Spinal cord (tissue), 9 donors: ENCODE measurements at regions not wholly inside any gene's neighbourhood (a gene's known extent, or its start where the extent isn't known, plus 50 kb on each side); places are given as distances from the start of the nearest gene placed in this dataset.

Experiments used
- DNase-seq, 6 donors: peaks; one replicate each; pipeline versions ENCODE4 v3.0.0 to v3.0.0-alpha.2; 2013 to 2015; ENCODE audit warnings: low spot score in 6 of 6, low read depth in 4 of 6
- H3K27ac ChIP-seq: one replicate; pipeline ENCODE4 v1.5.1; 2013; ENCODE audit warnings: low read depth, low read length, control low read depth
- H3K27me3 ChIP-seq: one replicate; pipeline ENCODE4 v1.6.1; 2013; ENCODE audit warnings: low read length; ENCODE audit not compliant: control insufficient read depth, insufficient read depth
- H3K36me3 ChIP-seq: one replicate; pipeline ENCODE4 v1.6.1; 2013; ENCODE audit warnings: low read length; ENCODE audit not compliant: control insufficient read depth, insufficient read depth
- H3K4me1 ChIP-seq: one replicate; pipeline ENCODE4 v1.6.1; 2013; ENCODE audit warnings: low read length; ENCODE audit not compliant: control insufficient read depth, insufficient read depth
- H3K4me3 ChIP-seq: one replicate; pipeline ENCODE4 v1.5.1; 2013; ENCODE audit warnings: low read depth, low read length, control low read depth
- H3K9me3 ChIP-seq: one replicate; pipeline ENCODE4 v1.6.1; 2013; ENCODE audit warnings: low read length; ENCODE audit not compliant: control insufficient read depth, insufficient read depth
- WGBS: methylation state at CpG from one replicate; pipeline ENCODE4 v1.1.5; 2013; ENCODE audit warnings: missing lambda C conversion rate; ENCODE audit not compliant: insufficient coverage; 5-methylcytosine and 5-hydroxymethylcytosine counted together
- donor health status: healthy.

DNA sequence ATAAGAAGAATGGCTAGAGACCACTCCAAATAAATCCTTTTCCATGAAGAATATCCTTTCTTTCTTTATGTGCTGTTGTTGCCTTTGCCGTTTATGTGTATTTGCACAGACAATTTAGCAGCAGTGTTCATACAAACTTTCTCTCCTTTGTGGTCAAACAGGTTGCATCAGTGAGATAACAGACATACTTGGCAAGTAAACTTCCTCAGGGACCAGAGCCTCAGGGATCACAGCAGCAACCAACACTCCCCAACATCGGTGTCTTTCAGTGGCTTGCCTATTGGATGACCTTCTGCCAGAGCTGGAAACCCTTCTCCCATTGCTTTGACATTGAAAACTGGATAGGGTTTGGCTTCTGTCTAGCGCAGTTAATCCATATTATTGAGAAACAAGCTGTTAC is 252.2 kb downstream of the BTG1 start:
- Histone ChIP-seq H3K27ac (no peak overlapping the region), H3K4me1 (no peaks in the 10 kb centered on the region), H3K4me3 (no peak overlapping the region), H3K27me3 (no peaks in the 10 kb centered on the region), H3K36me3 (no peaks in the 10 kb centered on the region), H3K9me3 (no peaks in the 10 kb centered on the region)
- 83% methylated on average over 2 of the region's 3 CpGs for WGBS
- DNase-seq = no peak

DNA sequence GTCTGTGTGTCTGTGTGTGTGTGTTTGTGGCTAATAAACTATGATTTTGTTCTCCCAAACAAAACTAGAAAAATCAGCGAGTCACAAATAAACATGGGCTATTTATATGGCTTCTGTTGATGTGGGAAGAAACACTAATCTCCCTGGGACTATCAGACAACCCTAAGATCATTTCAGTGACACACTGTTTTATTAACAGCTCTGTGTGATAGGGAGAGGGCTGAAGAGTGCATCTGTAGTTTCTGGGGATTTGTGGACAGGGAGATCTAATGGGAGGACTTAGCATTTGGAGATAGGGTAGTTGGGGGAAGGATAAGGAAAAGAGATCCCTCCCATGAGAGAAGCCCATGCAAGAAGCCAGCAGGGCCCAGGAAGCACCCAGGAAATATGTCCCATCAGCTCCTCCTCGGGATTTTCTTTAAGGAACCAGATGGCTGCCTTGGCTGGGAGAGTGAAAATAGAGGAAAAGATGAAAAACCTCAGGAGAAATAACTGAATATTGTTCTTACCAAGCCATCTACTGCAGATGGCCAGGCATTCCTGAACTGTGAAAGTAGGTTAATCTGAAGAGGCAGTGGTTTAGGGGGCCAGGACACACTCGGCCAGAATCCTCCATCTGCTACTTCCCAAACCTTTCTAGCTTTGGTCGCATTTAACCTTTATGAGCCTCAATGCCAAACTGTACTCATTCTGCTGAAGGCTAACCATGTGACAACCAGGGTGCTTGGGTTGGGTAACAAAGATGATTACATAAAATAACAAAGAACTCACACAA is 253.4 kb downstream of the BTG1 start:
- H3K27me3 ChIP-seq = no peaks in the 10 kb centered on the region
- H3K9me3 ChIP-seq = no peaks in the 10 kb centered on the region
- no peaks in the 10 kb centered on the region for H3K4me1 ChIP-seq
- H3K36me3 ChIP-seq = no peaks in the 10 kb centered on the region
- H3K4me3 ChIP-seq = no peak overlapping the region
- H3K27ac ChIP-seq = no peak overlapping the region
- DNase-seq = peak in 1 of 6 donors; percentile 65
- WGBS = no CpG with 5 or more reads among the region's 4 CpGs

DNA sequence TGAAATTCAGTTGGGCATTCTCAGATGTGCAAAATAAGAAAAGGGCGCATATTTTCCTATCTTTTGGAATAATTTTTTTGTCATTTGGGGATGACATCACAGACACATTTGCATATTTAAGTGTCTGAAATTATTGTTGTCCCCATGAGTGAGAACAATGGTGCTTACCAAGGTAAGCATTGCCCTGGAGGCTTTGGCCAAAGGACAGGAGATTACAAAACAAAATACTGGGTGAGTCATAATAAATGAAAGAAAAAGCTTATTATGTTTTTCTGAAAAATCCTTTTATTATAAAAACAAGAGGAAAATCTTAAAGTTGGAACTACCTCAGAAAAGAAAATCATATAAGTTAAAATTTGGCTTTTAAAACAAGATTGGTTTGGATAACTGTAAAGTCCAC is 254.9 kb downstream of the BTG1 start:
- Histone ChIP-seq H3K4me1 (no peaks in the 10 kb centered on the region), H3K27me3 (no peaks in the 10 kb centered on the region), H3K4me3 (no peak overlapping the region), H3K27ac (no peak overlapping the region), H3K9me3 (no peaks in the 10 kb centered on the region), H3K36me3 (no peaks in the 10 kb centered on the region)
- DNase-seq = no peak
- WGBS = no CpG with 5 or more reads among the region's 1 CpG

DNA sequence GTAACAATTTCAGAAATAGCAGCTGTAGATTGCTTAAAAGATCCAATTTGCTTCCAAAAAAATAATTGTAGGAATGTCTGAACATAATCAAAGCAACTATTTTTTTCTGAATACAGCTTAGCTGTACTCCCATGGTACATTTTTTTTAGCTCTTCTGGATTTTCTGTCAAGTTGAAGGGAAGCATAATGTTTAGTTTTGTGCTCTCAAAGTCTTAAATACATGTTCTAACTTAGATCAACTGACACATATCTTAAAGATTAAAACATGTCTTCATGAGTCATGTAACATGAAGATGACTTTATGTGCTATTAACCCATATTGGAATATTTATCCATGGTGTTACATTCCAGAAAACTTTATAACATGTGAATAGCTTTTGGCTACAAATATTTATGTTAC is 255.7 kb downstream of the BTG1 start:
- Histone ChIP-seq H3K27ac (no peak overlapping the region), H3K27me3 (no peaks in the 10 kb centered on the region), H3K9me3 (no peaks in the 10 kb centered on the region), H3K4me1 (no peaks in the 10 kb centered on the region), H3K4me3 (no peak overlapping the region), H3K36me3 (no peaks in the 10 kb centered on the region)
- no peak for DNase-seq

DNA sequence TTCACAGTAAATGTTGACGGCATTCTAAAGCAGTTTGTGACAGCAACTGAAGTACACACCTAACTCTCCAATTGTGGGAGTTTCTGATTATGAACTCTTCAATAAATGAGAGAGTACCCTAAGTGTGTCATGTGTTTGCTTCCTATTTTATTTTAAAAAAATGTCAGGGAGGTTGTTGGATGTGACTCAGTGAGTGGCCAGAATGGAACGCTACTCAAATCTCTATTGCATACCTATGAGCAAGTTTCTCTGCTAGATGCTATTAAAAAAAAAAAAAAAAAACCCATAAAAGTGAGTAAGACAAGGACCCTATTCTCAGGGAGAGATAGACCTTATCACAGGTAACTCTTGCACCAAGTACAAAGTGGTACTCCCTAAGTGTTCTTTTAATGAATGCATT is 256.6 kb downstream of the BTG1 start:
- DNase-seq = no peak
- H3K4me1 ChIP-seq = no peaks in the 10 kb centered on the region
- H3K27ac ChIP-seq = no peak overlapping the region
- no peak overlapping the region for H3K4me3 ChIP-seq
- H3K27me3 ChIP-seq = no peaks in the 10 kb centered on the region
- H3K9me3 ChIP-seq = no peaks in the 10 kb centered on the region
- H3K36me3 ChIP-seq = no peaks in the 10 kb centered on the region
- no CpG with 5 or more reads among the region's 2 CpGs for WGBS

DNA sequence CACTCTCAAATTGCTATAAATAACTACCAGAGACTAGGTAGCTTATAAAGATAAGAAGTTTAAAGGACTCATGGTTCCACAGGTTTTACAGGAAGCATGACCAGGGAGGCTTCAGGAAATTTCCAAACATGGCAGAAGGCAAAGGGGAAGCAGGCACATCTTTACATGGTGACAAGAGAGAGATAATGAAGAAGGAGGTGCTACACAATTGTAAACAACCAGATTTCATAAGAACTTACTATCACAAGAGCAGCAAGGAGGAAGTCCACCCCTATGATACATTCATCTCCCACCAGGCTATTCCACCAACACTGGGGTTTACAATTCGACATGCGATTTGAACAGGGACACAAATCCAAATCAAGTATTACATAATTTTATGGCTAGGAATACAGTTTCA is 257.7 kb downstream of the BTG1 start:
- Histone ChIP-seq H3K27me3 (no peaks in the 10 kb centered on the region), H3K36me3 (no peaks in the 10 kb centered on the region), H3K9me3 (no peaks in the 10 kb centered on the region), H3K27ac (no peak overlapping the region), H3K4me1 (no peaks in the 10 kb centered on the region), H3K4me3 (no peak overlapping the region)
- WGBS = no CpG with 5 or more reads among the region's 2 CpGs
- no peak for DNase-seq

DNA sequence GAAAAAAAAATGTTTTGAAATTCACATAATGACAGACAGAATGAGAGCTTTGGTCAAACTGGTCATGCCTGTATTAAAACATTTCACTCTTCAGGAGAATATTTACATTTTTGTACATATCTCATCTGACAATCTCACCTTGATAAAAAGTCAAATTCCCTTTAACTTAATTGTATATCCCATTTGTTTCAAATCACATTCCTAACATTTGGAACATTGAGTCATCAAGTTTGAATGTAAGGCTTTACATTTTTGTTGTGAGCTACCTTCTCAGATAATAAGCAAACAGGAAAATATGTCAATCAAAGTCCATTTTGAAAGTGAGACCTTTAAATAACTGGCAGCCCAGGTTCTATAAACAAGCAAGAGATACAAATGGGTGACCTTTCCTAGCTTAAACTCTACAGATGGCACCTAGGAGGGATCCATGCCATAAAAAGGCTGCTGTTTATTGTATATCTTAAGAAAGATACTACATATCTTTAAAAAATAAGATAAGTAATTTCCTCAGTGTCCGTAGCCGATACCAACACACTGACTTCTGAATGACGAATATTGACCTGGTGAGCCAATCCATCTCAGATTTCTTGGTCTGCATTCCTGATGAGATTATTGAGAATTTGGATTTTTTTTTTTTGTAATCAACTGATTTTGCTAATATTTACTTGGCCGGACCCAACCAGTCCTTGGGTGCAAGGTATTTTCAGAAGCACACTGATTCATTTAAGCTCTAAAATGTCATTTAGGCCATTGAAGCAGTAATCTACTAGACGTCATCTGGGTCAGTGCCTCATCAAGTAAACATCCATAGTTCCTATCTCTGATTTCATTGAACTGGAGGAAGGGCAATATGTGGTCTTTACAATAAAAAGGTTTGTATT is 259.6 kb downstream of the BTG1 start:
- Histone ChIP-seq H3K27ac (no peak overlapping the region), H3K36me3 (no peaks in the 10 kb centered on the region), H3K27me3 (no peaks in the 10 kb centered on the region), H3K9me3 (no peaks in the 10 kb centered on the region), H3K4me1 (no peaks in the 10 kb centered on the region), H3K4me3 (no peak overlapping the region)
- WGBS = 100% methylated on average over 1 of the region's 5 CpGs
- no peak for DNase-seq

DNA sequence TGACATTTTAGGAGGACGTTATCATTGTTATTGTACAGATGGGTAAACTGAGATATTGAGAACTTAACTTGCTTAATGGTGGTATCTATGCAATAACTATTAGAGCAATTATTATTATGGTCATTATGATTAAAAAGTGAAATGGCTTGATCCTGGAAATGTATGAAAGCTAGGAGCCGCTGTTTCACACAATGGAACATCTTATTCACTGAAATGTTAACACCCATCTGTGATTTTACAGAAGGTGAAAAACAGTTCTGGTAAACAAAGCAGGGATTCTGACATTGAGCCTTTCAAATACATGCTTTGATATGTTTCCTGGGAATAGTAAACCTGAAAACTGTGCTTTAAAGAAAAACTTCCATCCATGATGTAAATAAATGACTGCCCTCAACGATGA is 261.4 kb downstream of the BTG1 start:
- peak in 2 of 6 donors; percentile 29 to 41 for DNase-seq
- Histone ChIP-seq H3K4me3 (no peak overlapping the region), H3K36me3 (no peaks in the 10 kb centered on the region), H3K9me3 (no peaks in the 10 kb centered on the region), H3K4me1 (no peaks in the 10 kb centered on the region), H3K27me3 (no peaks in the 10 kb centered on the region), H3K27ac (no peak overlapping the region)
- no CpG with 5 or more reads among the region's 3 CpGs for WGBS

DNA sequence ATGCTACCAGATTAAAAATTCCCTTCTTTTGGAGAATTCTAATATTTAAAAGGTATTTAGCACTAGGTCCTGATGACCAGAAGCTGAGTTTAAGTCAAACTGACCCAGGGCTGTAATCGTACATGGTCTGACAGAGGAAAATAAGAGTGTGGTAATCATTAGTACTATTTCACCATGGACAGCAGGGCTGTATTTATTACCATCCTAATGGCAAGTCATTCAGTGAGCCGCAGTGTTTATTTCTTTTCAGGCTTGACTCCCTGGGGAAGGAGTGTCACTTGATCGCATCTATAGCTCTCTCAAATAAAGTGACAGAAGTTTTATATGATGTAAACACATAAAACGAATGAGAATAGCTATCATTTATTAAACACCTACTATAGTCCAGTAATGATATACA is 261.8 kb downstream of the BTG1 start:
- WGBS = 20% methylated on average over 1 of the region's 4 CpGs
- no peaks in the 10 kb centered on the region for H3K4me1 ChIP-seq
- DNase-seq = peak in 1 of 6 donors; percentile 52
- no peak overlapping the region for H3K27ac ChIP-seq
- H3K36me3 ChIP-seq = no peaks in the 10 kb centered on the region
- H3K27me3 ChIP-seq = no peaks in the 10 kb centered on the region
- H3K4me3 ChIP-seq = no peak overlapping the region
- H3K9me3 ChIP-seq = no peaks in the 10 kb centered on the region

DNA sequence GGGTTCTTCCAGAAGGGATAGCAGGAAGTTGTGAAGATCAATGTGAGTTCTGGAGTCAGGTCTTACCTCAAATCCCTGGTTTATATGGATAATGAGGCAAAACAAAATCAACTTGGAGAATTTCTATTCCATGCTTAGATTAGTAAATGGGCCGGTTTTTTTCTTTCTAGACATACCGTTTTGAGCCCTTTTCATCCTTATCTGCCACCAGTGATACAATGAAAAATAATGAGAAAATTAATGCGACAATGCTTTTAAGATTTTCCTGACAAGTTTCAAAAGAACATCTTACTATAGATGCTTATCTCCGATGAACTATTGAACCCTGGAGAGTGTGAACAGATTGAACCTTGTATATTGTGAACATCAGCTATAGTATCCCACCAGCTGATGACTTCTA is 262.7 kb downstream of the BTG1 start:
- no peaks in the 10 kb centered on the region for H3K9me3 ChIP-seq
- no peak overlapping the region for H3K27ac ChIP-seq
- WGBS = no CpG with 5 or more reads among the region's 4 CpGs
- H3K36me3 ChIP-seq = no peaks in the 10 kb centered on the region
- DNase-seq = no peak
- H3K4me1 ChIP-seq = no peaks in the 10 kb centered on the region
- H3K4me3 ChIP-seq = no peak overlapping the region
- no peaks in the 10 kb centered on the region for H3K27me3 ChIP-seq
